Fibroblast of skin of right quadriceps (primary cell): ENCODE measurements at regions not wholly inside any gene's neighbourhood (a gene's known extent, or its start where the extent isn't known, plus 50 kb on each side); places are given as distances from the start of the nearest gene placed in this dataset.

Experiments
- DNase-seq: peaks from one replicate; pipeline ENCODE4 v3.0.0-alpha.2; 2013

DNA sequence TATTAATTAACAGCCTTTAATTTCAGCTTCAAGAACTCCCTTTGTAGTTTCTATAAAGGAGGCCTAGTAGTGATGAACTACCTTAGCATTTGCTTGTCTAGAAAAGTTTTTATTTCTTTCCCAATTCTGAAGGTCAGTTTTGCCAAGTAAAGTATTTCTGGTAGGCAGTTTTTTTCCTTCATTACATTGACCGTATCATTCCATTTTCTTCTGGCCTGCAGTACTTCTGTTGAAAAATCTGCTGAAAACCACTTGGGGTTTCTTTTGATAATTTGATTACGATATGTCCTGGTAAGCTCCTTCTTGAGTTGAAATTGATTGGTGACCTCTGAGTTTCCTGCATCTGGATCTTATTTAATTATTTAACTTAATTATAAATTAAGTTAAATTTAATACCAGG lies 691.8 kb downstream of the TSN start:
- no peak for DNase-seq

DNA sequence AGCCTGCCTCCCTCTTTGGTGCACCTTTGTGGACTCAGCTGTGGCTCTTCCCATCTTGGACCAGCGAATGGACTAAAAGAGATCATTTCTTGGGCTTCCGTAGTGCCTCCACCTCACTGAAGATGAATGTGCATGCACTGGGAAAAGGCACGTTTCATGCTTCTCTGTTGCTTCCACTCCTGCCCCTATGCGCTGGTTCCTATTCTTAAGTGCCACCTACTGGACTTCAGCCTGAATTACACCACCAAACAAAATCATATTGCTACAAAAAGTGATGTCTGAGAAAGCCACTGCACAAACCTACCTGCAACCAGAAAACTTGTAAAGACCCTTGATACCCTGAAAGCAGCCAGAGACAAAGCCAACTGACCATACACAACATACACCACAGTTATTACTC lies 695.6 kb downstream of the TSN start:
- DNase-seq: peak; percentile 7

DNA sequence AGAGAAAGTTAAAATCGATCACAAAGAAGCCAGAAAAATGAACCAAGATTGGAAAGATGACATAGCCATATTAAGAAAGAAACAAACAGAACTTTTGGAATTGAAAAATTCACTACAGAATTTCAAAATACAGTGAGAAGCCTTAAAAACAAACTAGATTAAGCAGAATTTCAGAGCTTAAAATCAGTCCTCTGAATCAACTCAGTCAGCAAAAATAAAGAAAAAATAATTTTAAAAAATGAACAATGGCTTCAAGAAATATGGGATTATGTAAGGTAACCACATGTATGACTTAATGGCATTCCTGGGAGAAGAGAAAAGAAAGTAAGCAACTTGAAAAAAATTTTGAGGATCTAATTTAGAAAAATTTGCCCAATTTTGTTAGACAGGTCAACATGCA lies 696.2 kb downstream of the TSN start:
- no peak for DNase-seq

DNA sequence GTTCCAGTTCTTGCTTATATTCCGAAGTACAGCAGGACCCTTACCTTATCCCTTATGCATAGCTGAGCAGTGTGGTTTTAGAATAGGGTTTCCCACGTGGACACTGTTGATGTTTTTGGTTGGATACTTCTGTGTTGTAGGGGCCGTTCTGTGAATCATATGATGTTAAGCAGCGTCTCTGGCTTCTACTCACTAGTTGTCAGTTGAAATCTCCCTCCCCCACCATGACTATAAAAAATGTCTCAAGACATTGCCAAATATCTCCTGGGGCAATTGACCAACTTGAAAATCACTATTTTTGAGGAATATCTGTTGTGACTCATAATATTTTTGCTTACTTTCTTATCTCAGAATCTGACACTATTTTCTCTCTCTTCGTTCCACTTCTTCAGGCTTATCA lies 713.7 kb downstream of the TSN start:
- no peak for DNase-seq

- DNase-seq: no peak
These were observed 716.3 kb downstream of the TSN start for GRCh38 chr2:122471753-122472152.

DNA sequence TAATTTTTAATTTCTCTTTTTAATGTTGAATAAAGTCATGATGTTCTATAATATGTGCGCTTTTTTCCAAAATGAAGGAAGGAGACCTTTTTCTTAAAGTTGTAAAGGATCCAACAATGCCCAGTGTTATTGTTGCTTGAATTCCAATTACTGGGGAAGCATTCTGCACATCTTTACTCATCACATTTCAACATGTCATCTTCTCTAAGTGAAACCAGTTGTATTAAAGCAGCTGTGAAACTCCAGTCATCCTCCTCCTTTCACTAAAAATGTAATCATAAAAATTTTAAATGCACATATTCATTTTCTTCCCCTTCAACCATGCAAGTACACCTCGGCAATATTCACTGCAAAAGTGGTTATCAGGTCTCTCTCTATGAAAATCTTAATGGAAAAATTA lies 722.7 kb downstream of the TSN start:
- no peak for DNase-seq

DNA sequence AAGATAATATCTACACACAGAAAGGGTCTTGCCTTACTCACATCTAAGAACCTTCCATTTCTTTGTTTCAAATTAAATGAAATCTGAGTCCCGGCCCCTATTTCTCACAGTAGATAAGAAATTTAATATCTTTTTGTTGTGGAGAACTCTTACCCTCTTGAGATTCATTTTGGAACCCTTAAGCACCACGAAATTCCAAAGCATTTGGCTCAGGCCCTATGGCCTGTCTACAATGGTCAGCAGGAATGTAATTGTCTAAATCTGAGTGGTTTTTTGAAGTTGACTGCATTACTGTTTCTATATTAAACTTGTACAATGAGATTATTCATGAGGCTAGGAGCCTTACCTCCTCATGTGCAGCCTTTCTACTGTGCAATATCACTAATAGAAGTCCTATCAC lies 723.3 kb downstream of the TSN start:
- no peak for DNase-seq

DNA sequence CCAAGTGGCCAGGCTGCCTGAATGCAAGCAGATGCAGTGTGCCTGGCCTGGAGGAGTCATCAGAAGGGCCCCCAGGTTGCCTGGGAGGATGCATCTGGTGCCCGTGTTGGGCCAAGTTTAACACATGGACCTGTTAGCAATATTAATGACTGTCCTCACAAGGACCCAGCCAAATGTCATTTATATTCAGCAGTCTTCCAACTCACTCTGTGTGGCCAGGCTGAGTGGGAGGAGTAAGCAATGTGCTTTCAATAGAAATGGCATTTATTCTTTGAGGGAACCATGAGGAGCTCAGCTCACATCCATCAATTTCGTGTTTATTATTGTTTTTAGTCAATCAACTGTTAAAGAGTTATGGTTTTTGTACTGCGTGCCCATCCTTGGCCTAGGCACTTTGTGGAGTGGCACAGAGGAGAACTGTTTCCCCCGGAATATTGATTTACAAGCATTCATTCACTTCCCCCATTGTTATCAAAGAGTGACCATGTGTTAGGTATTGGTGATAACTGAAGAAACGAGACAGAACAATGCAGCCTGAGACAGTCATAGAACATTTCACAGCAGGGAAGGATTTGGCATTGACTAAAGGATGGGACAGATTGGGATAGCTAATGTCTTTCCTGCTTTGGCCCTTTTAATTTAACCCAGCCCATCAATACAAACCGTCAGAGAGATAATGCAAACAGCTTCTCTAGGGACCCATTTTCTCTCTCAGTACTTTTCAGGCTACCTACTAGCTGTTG lies 725.2 kb downstream of the TSN start:
- DNase-seq: no peak

GRCh38 chr2:122481244-122481622 lies 725.8 kb downstream of the TSN start:
- DNase-seq: no peak

- DNase-seq: no peak
These were observed 726.3 kb downstream of the TSN start for GRCh38 chr2:122481717-122482116.

- no peak for DNase-seq
These were observed 730.6 kb downstream of the TSN start for GRCh38 chr2:122486086-122486485.

DNA sequence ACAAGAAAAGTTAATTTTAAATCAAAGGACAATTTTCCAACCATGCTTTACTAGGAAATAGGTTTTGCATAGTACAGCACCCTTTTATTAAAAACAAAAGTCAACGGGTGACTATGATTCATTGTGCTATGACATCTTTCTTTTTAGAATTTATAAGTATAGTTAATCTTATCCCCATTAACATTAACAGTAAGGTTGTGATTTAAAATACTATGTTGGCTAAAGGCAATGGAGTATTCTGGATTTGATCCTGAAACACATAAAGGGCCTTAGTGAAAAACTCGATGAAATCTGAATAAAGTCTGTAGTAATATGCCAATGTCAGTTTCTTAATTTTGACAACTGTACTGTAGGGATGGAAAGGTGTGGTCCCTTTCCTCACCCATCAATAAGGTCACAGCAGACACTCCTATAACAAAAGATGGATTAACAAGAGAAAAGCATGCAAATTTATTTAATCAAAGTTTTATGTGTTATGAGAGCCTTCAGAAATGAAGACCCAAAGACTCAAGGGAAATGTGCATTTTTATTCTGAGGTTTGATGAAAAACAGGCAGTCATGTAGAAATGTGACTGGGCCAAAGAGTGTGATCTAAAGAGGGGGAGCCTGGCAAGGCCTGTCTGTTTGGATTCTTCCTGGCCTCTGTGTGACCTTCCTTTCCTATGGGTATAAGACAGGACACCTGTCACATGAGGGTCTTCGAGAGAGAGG lies 731.4 kb downstream of the TSN start:
- no peak for DNase-seq

DNA sequence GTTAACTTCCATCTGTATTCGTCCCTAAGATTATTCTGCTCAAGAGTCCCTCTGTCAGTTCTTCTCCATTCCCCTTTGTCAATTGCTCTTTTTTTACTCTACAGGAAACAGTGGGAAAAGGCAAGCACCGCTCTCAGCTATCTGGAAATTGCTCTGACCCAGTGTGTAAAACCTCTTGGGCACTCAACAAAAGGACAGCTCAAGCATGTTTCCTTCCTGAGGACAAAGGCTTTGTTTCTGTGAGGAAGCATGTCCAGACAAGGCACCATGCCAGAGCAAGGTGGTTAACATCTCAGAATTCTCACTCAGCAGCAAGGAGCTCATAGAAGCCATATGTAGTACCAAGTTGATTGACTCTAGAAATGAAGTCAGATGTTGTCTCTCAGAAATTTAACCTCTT lies 735.6 kb downstream of the TSN start:
- no peak for DNase-seq

DNA sequence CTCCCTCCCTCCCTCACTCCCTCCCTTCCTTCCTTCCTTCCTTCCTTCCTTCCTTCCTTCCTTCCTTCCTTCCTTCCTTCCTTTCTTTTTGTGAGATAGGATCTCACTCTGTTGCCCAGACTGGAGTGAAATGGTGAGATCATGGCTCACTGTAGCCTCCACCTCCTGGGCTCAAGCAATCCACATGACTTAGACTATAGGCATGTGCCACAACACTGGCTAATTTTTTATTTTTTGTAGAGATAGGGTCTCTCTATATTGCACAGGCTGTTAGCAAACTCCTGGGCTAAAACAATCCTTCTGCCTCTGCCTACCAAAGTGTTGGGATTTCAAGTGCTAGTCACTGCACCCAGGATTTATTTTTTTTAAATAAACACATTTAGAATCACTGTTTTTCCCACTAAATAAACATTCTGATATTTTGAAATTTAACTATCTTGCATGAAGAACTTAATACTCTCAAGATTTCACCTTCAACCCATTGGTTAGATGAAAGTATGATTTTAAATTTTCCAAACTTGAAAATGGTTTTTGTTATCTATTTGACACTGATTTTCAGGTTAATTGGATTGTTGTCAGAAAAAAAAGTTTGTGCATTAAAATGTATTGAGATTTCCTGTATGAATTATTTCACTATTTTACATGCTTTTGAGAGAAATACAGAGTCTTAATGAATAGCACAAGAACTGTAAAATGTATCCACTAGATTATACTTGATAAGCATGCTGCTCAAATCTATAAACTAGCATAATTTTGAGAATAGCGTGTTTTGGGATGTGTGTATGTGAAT lies 745.1 kb downstream of the TSN start:
- no peak for DNase-seq

DNA sequence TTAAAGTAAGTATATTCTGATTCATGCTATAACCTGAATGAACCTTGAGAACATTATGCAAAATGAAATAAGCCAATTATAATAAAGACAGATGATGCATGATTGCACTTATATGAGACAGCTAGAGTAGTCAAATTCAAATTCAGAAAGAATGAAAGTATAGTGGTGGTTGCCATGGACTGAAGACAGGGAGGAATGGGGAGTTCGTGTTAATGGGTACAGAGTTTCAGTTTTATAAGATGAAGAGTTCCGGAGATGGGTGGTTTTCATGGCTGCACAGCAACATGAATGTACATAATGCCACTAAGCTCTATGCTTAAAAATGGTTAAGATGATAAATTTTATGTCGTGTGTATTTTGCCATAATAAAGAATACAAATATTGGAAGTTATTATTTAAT lies 751.2 kb downstream of the TSN start:
- no peak for DNase-seq

DNA sequence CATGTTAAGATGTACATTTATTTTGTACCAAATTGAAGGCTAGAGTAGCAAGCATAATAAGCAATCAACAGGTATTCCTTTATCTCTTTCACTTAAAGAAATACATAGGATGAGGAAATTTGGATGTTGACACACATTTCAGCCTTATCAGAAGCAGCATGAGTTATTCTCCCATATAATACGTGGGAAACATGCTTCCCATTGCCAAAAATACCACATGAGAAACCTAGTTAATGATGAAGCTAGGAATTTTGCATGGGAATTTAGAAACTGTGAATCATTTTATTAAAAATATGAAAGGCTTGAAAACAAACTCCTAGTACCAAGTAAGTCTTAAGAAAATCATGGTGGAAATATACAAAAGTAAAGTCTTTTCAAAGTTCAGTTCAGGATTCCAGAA lies 751.8 kb downstream of the TSN start:
- DNase-seq: no peak

GRCh38 chr2:122512091-122512490 lies 756.6 kb downstream of the TSN start:
- no peak for DNase-seq

DNA sequence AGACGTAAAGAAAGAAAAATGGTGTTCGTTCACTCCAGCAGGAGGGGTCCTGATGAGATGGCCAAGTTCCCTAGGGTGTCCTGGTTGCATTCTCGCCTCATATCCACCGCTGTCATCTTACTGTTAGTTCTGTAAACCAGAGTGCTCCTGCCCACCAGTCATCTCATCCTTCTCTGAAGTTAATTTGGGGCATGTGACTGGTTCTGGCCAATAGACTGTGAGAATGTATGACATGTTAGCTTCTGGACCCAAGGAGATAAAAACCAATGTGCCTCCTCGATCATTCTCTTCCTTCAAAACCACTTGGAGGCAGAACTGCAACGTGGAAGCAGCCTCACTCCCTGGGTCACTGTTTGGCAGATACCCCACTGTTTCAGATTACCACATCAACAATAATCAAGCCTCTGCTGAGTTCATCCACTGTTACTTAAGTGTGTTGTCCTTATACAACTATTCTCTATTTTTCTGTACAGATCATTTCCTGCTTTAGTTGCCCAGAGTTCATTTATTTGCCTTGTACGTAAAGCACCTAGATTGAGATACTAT lies 759.1 kb downstream of the TSN start:
- no peak for DNase-seq

DNA sequence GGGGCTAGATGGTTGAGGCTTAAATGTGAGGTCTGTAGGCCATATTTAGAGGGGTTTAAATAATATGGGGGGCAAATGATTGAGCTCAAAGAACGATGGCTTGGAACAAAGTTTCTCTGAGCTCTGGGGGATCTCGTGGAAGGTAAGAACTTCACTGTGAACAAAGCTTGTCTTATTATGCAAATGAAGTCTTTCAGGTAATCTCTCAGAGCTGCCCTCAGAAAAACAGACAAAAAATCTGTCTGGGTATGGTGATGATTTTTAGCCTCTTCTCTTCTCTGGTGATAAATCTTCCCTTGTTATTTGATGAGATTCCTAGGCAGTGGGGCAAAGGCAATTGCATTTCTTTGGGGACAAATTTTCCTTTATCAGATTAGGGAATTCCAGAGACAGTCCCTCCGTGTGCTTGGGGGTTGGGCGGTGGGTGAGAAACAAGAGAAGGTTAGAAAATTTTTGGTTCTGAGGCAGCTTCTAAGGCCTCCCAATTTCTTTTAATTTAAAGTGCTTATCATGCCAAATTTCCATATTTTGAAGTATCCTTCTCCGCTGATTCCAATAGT lies 760.4 kb downstream of the TSN start:
- DNase-seq: no peak

DNA sequence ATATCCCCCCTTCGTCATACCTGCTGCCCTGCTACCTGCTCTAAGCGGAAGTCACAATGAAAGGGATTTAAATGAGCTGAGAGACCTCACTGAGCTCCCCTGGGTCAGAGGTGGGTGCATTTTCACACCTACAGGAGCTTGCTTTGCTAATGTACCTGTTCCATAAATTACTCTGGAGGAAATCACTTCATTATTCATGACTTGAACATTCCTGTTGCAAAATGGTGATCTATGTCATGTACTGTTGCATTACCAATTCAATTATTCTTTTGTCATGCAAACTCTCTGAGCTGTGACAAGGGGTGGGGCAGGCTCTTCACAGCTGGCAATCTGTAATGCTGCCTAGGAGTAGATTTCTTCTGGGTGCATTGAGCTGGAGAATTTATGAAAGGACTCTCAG lies 761.3 kb downstream of the TSN start:
- DNase-seq: no peak

DNA sequence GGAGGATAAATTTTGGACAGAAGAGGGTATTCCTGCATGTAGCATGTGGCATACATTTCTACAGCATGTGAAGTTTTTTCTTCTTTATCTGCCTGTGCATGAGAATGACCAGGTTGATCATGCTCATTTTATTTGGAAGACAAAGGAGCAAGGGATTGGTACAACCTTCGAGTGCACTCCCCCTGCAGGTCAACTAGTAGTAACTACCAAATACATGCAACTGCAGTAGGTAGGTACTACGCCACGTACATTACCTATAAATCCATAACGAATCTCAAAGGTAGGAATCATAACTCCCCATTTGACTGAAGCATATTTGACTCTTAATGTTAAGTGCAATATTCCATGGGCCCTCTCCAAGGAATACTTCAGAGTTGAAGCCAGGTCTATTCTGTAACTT lies 763.9 kb downstream of the TSN start:
- no peak for DNase-seq

GRCh38 chr2:122519821-122520611 lies 764.6 kb downstream of the TSN start:
- no peak for DNase-seq

DNA sequence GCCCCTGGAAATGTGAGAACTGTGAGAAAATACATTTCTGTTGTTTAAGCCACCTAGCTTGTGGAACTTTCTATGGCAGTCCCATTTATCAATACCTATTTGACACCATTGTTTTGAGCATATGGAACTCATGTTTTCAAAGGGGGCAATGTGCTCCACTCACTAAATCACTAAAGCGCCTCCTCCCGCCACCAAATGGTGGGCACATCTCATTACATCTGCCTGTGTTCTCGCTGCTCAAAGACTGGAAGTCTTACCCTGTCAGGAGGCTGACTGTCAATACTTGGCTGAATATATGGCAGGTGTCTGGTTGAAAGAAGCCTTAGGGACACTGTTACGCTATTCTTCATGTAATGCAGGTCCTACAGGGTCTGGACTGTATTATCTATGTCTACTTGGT lies 767.7 kb downstream of the TSN start:
- no peak for DNase-seq
